CD4-positive, alpha-beta T cell treated with Interleukin-1 beta for 1 hour (primary cell): ENCODE measurements at regions not wholly inside any gene's neighbourhood (a gene's known extent, or its start where the extent isn't known, plus 50 kb on each side); places are given as distances from the start of the nearest gene placed in this dataset.

ENCODE experiments used
- DNase-seq, 2 donors: peaks; one replicate each; pipeline ENCODE4 v3.0.0-alpha.2; 2020 to 2022

- no peak for DNase-seq
Measured at GRCh38 chr14:38125481-38126037, 82.1 kb upstream of the SSTR1 start.

DNA sequence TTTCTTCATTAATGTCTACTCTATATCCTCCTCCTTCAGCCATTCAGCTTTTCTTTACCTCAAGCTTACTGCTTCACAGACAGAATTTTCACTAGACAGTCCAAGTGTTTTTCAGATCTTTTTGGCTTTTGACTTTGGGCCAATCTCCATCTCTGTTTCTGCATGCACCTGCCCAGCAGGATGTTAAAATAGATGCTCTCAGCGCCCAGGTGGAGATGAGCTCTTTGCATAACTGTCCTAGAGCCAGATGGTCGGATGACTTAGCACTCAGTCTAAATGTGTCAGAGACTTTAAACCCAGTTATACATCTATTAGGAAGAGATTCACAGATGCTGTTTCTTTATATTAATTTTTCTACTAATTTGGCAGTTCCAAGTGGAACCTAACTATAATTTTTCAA, 80.3 kb upstream of the SSTR1 start:
- DNase-seq = no peak

DNA sequence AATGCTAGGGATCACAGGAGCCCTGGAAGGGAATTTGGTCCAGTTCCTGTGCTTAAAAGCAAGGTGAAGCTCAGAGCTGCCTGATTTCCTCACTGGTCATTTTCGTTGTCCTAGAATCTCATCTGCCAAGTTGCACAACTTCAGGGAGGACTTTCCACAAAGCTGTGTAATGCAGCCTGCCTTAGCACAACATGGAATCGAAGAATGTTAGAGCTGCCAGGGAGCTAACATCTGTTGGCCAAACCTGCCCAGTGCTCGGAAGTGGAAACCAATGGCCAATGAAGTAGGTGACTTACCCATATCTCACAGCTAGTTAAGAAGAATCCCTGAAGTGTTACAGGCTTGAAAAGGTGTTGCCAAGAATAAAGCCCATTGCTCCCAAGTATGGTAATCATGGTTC, 79.9 kb upstream of the SSTR1 start:
- no peak for DNase-seq

- DNase-seq = no peak
Measured at GRCh38 chr14:38128640-38129039, 79.1 kb upstream of the SSTR1 start.

GRCh38 chr14:38129192-38129591, 78.5 kb upstream of the SSTR1 start:
- no peak for DNase-seq

DNA sequence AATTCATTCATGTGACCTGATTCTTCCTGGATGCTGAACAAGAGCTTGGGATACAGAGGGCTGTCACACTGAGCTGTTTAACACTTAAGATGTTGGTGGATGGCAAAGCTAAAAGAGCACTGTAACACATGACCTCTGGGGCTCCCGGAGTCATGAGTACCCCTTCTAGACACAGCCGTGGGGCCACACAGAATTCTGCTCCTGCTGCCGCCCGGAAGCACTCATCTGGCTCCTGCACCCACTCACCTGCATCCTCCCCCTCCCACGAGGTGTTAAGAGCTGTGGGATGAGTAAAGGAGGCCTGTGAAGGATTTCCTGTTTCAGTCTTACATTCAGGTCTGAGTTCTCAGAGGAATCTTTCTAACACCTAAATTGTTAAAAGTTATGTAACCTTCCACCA, 78.0 kb upstream of the SSTR1 start:
- DNase-seq = peak in 1 of 2 donors; percentile 33

- no peak for DNase-seq
Measured at GRCh38 chr14:38134416-38135030, 73.2 kb upstream of the SSTR1 start.

DNA sequence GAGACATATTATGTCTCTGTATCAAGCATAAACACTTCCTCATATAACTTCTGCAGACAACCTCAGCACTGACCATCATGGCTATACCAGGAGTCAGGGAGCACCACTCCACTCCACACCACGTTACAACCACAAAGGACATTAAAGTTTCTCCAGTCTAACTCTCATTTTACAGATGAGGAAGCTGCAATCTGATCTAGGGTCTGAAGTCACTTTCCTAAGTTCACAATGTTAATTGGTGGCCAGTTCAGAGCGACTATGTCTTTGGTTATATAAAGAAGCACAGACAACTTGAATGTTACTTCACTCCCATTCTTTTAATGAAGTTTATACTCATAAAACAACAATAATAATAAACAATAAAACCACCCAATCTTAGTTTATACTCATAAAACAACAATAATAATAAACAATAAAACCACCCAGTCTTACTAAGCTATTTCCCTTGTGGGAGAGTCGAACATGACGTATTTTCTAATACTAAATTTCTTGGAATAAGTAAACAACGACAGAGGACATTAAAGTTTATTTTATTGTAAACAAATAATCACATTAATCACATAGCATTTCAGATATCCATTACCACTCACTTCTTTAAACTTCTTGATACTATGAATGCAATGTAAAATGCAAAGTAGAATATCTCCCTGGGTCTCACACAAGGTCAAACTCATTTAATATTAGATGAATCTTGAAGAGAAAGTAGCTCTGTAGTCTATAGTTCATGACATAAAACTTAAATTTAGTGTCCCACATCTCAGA, 72.4 kb upstream of the SSTR1 start:
- DNase-seq = no peak

- DNase-seq = no peak
Measured at GRCh38 chr14:38137005-38137404, 70.7 kb upstream of the SSTR1 start.

DNA sequence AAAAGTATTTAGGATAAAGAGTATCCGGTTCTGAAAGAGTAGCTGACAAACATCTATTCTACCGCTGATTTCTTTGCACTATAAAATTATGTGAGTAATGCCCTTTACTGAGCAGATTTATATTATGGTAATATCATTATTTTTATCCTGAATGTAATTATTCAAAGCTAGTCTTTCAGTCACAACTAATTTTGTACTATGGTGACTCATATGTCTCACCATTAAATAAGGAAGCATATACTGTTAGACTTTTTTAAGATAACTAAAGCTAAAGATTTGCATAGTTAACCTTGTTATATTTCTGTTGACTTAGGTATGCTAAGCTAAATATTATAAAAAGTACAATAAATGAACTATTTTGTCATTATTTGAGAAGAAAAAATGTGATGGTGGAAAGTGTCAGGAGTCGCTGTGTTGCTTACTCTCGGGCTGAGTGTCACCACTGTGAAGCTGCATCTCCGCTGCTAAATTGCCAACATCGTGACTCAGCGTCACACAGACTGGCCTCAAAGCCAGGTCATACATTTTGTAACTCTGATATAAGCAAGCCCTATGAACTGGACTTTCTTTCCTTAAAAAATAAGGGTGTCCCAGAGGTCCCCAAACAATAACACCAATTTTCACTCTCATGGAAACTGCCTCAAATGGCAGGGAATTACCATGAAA, 69.1 kb upstream of the SSTR1 start:
- DNase-seq = no peak

DNA sequence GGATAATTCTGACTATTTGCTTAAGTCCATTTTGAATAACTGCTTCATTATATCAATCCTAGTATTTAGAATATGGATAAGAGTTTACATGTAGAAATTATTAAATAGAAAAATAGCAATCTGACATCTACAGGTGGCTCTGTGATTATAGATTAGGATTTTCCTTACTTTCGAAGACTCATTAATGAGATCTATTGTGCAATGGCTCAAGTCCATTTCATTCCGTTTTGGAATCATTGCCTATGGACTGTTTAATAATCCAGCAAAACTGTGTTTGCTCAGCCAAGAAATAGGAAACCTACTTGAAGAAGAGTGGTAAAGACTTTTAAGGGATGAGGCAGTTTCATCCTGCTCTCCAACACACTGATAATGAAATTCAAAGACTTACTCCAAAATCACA, 67.8 kb upstream of the SSTR1 start:
- DNase-seq = no peak

- DNase-seq = no peak
Measured at GRCh38 chr14:38143170-38143569, 64.5 kb upstream of the SSTR1 start.

DNA sequence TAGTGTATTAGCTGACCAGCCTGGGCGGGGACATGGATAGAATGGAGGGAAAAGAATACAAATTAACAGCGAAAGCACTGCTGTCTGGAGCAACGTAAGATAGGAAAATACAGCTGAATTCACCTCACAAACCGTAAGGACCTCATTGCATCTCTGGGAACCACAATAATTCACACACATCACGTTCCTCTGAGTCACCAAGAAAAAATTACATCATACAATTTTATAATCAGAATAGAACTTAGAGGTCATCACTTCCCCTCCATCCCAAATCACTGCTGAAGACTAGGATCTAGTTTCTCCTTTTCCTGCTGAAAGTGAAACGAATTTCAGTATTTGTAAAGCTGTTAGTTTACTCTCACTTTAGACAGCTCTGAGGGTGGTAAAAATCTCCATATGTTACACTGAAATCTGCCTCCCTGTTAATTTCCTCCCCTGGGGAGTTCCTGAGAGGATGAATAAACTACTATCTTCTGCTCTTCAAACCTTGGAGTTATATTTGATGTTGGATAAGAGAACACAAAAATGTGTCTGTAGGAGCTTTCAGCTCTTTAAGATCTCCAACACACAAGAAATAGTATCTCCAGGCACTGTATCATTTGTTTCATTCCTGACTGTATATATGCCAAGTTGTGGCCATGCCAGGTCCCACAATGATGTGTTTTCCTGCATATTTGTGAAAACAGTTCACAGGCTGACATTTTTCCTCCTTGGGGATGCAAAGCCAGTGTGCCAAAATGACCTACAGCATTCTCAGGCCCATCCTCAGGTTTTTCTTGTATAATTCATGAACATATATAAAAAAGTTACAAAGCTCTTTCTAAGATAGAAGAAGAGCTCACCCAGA, 63.8 kb upstream of the SSTR1 start:
- no peak for DNase-seq

GRCh38 chr14:38145142-38145541, 62.6 kb upstream of the SSTR1 start:
- no peak for DNase-seq

DNA sequence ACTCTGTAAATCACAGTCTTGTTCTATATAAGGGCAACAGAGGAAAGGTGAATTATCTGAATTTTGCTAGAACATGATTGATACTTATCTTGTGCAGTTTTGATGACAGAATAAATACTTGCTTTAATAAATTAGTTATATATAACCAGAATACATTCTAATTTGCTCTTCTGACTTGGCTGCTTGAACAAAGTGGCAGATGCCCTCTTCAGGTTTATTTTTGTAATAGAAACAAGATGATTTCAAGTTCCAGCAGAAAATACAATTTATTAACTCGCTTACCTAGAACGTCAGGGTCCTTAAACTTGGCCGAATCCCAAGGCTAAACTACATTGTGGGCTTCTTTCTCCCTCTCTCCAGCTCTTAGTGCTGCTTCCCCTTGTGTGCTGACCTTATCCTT, 57.6 kb upstream of the SSTR1 start:
- peak in 1 of 2 donors; percentile 15 for DNase-seq
